ENCODE measurements at regions not wholly inside any gene's neighbourhood (a gene's known extent, or its start where the extent isn't known, plus 50 kb on each side); places are given as distances from the start of the nearest gene placed in this dataset.

GRCh38 chr13:78777396-78777795, 118.4 kb upstream of the OBI1 start:
- no peaks in the 10 kb centered on the region for H3K36me3 ChIP-seq
- no peak for DNase-seq
- no peak overlapping the region for H3K27ac ChIP-seq
- no peak overlapping the region for H3K9ac ChIP-seq (ENCODE audit: low read depth in 2 of 2, low read length in 2 of 2)
- no peaks in the 10 kb centered on the region for H3K27me3 ChIP-seq
- H3K4me3 ChIP-seq, result no peak overlapping the region
- TF ChIP-seq CTCF (IDR thresholded peaks at IDR 0.05), result no peak
- H3K9me3 ChIP-seq, result no peaks in the 10 kb centered on the region
- intact Hi-C loops (cut with DNase I), result no loop called here
- no peaks in the 10 kb centered on the region for H3K4me1 ChIP-seq

GRCh38 chr13:78772933-78773332, 114.0 kb upstream of the OBI1 start:
- no peaks in the 10 kb centered on the region for H3K9me3 ChIP-seq
- TF ChIP-seq CTCF (IDR thresholded peaks at IDR 0.05), result no peak
- H3K9ac ChIP-seq (ENCODE audit: low read depth in 2 of 2, low read length in 2 of 2), result no peak overlapping the region
- intact Hi-C loops (cut with DNase I), result no loop called here
- H3K27ac ChIP-seq, result no peak overlapping the region
- no peaks in the 10 kb centered on the region for H3K36me3 ChIP-seq
- H3K27me3 ChIP-seq, result no peaks in the 10 kb centered on the region
- no peak for DNase-seq
- no peaks in the 10 kb centered on the region for H3K4me1 ChIP-seq
- no peak overlapping the region for H3K4me3 ChIP-seq

GRCh38 chr13:78770601-78771000, 111.6 kb upstream of the OBI1 start:
- no peak for TF ChIP-seq CTCF (IDR thresholded peaks at IDR 0.05)
- Histone ChIP-seq H3K4me3 (no peak overlapping the region), H3K27me3 (no peaks in the 10 kb centered on the region), H3K9me3 (no peaks in the 10 kb centered on the region), H3K9ac (ENCODE audit: low read depth in 2 of 2, low read length in 2 of 2) (no peak overlapping the region), H3K36me3 (no peaks in the 10 kb centered on the region), H3K4me1 (no peaks in the 10 kb centered on the region), H3K27ac (no peak overlapping the region)
- intact Hi-C loops (cut with DNase I), result no loop called here
- DNase-seq, result no peak

GRCh38 chr13:78768950-78769349, 110.0 kb upstream of the OBI1 start:
- TF ChIP-seq CTCF (IDR thresholded peaks at IDR 0.05), result no peak
- Histone ChIP-seq H3K27ac (no peak overlapping the region), H3K9ac (ENCODE audit: low read depth in 2 of 2, low read length in 2 of 2) (no peak overlapping the region), H3K9me3 (no peaks in the 10 kb centered on the region), H3K27me3 (no peaks in the 10 kb centered on the region), H3K4me1 (no peaks in the 10 kb centered on the region), H3K36me3 (no peaks in the 10 kb centered on the region), H3K4me3 (no peak overlapping the region)
- no peak for DNase-seq
- intact Hi-C loops (cut with DNase I), result no loop called here

- no peak for DNase-seq
- H3K9me3 ChIP-seq, result no peaks in the 10 kb centered on the region
- H3K27me3 ChIP-seq, result no peaks in the 10 kb centered on the region
- intact Hi-C loops (cut with DNase I), result no loop called here
- no peaks in the 10 kb centered on the region for H3K4me1 ChIP-seq
- no peak for TF ChIP-seq CTCF (IDR thresholded peaks at IDR 0.05)
- no peak overlapping the region for H3K27ac ChIP-seq
- no peak overlapping the region for H3K9ac ChIP-seq (ENCODE audit: low read depth in 2 of 2, low read length in 2 of 2)
- H3K36me3 ChIP-seq, result no peaks in the 10 kb centered on the region
- H3K4me3 ChIP-seq, result no peak overlapping the region
These were observed 105.7 kb upstream of the OBI1 start for GRCh38 chr13:78764665-78765064.

- intact Hi-C loops (cut with DNase I), result no loop called here
- Histone ChIP-seq H3K9ac (ENCODE audit: low read depth in 2 of 2, low read length in 2 of 2) (no peak overlapping the region), H3K4me3 (no peak overlapping the region), H3K36me3 (no peaks in the 10 kb centered on the region), H3K4me1 (no peaks in the 10 kb centered on the region), H3K27me3 (no peaks in the 10 kb centered on the region), H3K9me3 (no peaks in the 10 kb centered on the region), H3K27ac (no peak overlapping the region)
- no peak for TF ChIP-seq CTCF (IDR thresholded peaks at IDR 0.05)
- no peak for DNase-seq
These were observed 103.9 kb upstream of the OBI1 start for GRCh38 chr13:78762825-78763224.
